GM12873 (cell line): ENCODE measurements at regions not wholly inside any gene's neighbourhood (a gene's known extent, or its start where the extent isn't known, plus 50 kb on each side); places are given as distances from the start of the nearest gene placed in this dataset.

Source experiments
- CTCF ChIP-seq: IDR thresholded peaks from 2 replicates; pipeline ENCODE4 v1.5.1; 2012; ENCODE audit warnings: low read depth, mild to moderate bottlenecking, moderate library complexity, low read length, control low read depth; ENCODE audit not compliant: insufficient read depth; ENCODE audit errors: missing control alignments

GRCh38 chr13:32910530-32910929 is 105.7 kb upstream of the KL start:
- TF ChIP-seq CTCF, result no peak

GRCh38 chr13:32911506-32911905 is 104.7 kb upstream of the KL start:
- peak; percentile 66 for TF ChIP-seq CTCF

GRCh38 chr13:32914686-32915085 is 101.5 kb upstream of the KL start:
- TF ChIP-seq CTCF, result no peak

GRCh38 chr13:32917504-32917903 is 98.7 kb upstream of the KL start:
- no peak for TF ChIP-seq CTCF

- TF ChIP-seq CTCF, result no peak
These were observed 92.5 kb upstream of the KL start for GRCh38 chr13:32923725-32924124.

GRCh38 chr13:32924886-32925285 is 91.3 kb upstream of the KL start:
- no peak for TF ChIP-seq CTCF

- no peak for TF ChIP-seq CTCF
These were observed 90.7 kb upstream of the KL start for GRCh38 chr13:32925506-32925905.
